ENCODE measurements at regions not wholly inside any gene's neighbourhood (a gene's known extent, or its start where the extent isn't known, plus 50 kb on each side); places are given as distances from the start of the nearest gene placed in this dataset.

DNA sequence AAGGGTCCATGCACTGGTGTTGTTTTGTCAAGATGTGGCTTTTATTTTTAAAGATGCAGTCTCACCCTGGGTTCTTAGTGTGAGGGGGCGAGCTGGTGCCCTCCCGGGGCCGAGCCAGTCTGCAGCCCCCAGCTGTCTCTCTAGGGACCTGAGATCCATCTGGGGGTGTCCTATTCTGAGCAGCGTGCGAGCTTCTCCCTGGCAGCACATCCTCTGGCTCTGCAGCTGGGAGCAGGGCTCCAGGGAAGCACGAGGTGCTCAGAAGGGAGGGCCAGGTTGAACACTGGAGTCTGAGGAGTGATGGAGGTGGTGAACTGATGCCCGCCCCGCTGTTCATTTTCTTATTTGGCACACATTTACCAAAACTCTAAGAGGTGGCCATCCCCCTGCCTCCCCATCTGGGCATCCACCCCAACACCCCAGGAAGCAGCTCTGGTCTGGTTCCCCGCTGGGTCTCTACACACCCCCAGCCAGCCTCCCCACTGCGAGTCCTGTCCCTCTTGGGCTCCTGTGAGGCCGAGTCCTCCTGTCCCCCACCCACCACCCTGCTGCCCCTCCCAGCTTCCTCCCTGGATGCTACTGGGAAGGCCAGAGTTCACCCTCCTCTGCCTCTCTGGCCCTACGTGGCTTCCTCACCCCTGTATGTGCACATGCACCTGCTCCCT, 956.4 kb downstream of the BRD1 start:
- no peak for DNase-seq (ENCODE audit: low read depth)
- H3K4me3 ChIP-seq (ENCODE audit: low read depth, low read length) = no peak overlapping the region
- TF ChIP-seq MYC (IDR thresholded peaks at IDR 0.05; ENCODE audit: low read depth, low read length) = no peak
- TF ChIP-seq, protein P1, sequence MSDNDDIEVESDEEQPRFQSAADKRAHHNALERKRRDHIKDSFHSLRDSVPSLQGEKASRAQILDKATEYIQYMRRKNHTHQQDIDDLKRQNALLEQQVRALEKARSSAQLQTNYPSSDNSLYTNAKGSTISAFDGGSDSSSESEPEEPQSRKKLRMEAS (IDR thresholded peaks at IDR 0.05; ENCODE audit: low read depth, low read length) = no peak
- TF ChIP-seq POLR2A (IDR thresholded peaks at IDR 0.05; ENCODE audit: extremely low read depth, insufficient read length) = no peak
- TF ChIP-seq, protein P2, sequence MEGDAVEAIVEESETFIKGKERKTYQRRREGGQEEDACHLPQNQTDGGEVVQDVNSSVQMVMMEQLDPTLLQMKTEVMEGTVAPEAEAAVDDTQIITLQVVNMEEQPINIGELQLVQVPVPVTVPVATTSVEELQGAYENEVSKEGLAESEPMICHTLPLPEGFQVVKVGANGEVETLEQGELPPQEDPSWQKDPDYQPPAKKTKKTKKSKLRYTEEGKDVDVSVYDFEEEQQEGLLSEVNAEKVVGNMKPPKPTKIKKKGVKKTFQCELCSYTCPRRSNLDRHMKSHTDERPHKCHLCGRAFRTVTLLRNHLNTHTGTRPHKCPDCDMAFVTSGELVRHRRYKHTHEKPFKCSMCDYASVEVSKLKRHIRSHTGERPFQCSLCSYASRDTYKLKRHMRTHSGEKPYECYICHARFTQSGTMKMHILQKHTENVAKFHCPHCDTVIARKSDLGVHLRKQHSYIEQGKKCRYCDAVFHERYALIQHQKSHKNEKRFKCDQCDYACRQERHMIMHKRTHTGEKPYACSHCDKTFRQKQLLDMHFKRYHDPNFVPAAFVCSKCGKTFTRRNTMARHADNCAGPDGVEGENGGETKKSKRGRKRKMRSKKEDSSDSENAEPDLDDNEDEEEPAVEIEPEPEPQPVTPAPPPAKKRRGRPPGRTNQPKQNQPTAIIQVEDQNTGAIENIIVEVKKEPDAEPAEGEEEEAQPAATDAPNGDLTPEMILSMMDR (IDR thresholded peaks at IDR 0.05; ENCODE audit: low read depth, low read length) = no peak

DNA sequence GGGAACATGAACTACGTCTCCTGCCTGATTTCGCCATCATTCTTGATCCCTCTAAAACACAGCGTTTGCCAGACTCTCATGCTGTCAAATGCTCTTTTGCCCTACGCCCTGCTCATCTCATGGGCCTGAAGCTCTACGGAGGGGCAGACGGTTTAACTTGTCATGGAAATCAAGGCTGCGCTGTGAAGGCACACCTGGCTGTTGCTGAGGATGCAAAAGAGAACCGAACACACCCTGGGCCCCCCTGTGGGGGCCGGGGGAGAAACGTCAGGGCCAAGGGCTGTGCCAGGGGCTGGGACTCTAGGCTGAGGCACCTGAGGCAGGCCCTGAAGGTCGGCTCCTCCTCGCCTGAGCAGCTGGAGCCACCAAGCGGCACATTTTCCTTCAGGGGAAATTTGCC, 957.2 kb downstream of the BRD1 start:
- TF ChIP-seq MYC (IDR thresholded peaks at IDR 0.05; ENCODE audit: low read depth, low read length) (no peak), POLR2A (IDR thresholded peaks at IDR 0.05; ENCODE audit: extremely low read depth, insufficient read length) (no peak)
- TF ChIP-seq, protein P1 (IDR thresholded peaks at IDR 0.05; ENCODE audit: low read depth, low read length) = no peak
- TF ChIP-seq, protein P2 (IDR thresholded peaks at IDR 0.05; ENCODE audit: low read depth, low read length) = no peak
- no peak overlapping the region for H3K4me3 ChIP-seq (ENCODE audit: low read depth, low read length)
- no peak for DNase-seq (ENCODE audit: low read depth)

GRCh38 chr22:48869788-48870187, 957.9 kb downstream of the BRD1 start:
- H3K4me3 ChIP-seq (ENCODE audit: low read depth, low read length) = no peak overlapping the region
- DNase-seq (ENCODE audit: low read depth) = no peak
- TF ChIP-seq, protein P2 (IDR thresholded peaks at IDR 0.05; ENCODE audit: low read depth, low read length) = no peak
- TF ChIP-seq, protein P1 (IDR thresholded peaks at IDR 0.05; ENCODE audit: low read depth, low read length) = no peak

DNA sequence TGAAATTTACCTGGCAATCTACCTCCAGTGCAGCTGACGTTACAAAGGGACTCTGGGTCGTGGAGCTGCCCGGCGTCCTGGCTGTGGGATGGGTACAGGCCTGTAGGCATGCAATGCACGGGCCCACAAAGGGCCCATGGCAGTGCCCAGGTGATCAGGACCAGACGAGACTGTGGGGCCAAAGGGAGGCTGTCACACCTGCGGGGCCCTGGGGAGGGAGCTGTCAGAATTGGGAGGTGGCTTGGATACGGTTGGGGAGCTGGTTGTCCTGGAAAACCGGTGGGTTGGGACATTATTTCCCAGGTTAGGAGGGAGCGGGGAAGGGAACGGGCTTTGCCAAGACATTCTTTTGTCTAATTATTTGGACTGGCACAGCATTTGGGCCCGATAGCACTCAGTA, 958.5 kb downstream of the BRD1 start:
- DNase-seq (ENCODE audit: low read depth) = no peak
- TF ChIP-seq MYC (IDR thresholded peaks at IDR 0.05; ENCODE audit: low read depth, low read length) (no peak), POLR2A (IDR thresholded peaks at IDR 0.05; ENCODE audit: extremely low read depth, insufficient read length) (no peak)
- TF ChIP-seq, protein P2 (IDR thresholded peaks at IDR 0.05; ENCODE audit: low read depth, low read length) = no peak
- TF ChIP-seq, protein P1 (IDR thresholded peaks at IDR 0.05; ENCODE audit: low read depth, low read length) = no peak
- no peak overlapping the region for H3K4me3 ChIP-seq (ENCODE audit: low read depth, low read length)

GRCh38 chr22:48868554-48868953, 959.1 kb downstream of the BRD1 start:
- H3K4me3 ChIP-seq (ENCODE audit: low read depth, low read length) = no peak overlapping the region
- DNase-seq (ENCODE audit: low read depth) = no peak
- TF ChIP-seq, protein P2 (IDR thresholded peaks at IDR 0.05; ENCODE audit: low read depth, low read length) = no peak
- TF ChIP-seq, protein P1 (IDR thresholded peaks at IDR 0.05; ENCODE audit: low read depth, low read length) = no peak
- TF ChIP-seq POLR2A (IDR thresholded peaks at IDR 0.05; ENCODE audit: extremely low read depth, insufficient read length) = no peak
- no peak for TF ChIP-seq MYC (IDR thresholded peaks at IDR 0.05; ENCODE audit: low read depth, low read length)

All from NB4 (cell line).